T-helper 17 cell (primary cell): ENCODE measurements at regions not wholly inside any gene's neighbourhood (a gene's known extent, or its start where the extent isn't known, plus 50 kb on each side); places are given as distances from the start of the nearest gene placed in this dataset.

Experiments
- ATAC-seq: fragments of 150-1000 bp; cut with Tn5 transposase; 2 replicates; pipeline ENCODE4 v1.10.0; 2021; ENCODE audit warnings: mild to moderate bottlenecking, moderate library complexity
- DNase-seq, 3 donors: peaks; one replicate each; pipeline versions ENCODE4 v3.0.0 to v3.0.0-alpha.2; 2020 to 2021
- H3K9me3 ChIP-seq: one replicate; pipeline ENCODE4 v1.7.0; 2013; ENCODE audit warnings: low read length, mild to moderate bottlenecking; ENCODE audit not compliant: control insufficient read depth, poor library complexity, severe bottlenecking
- H3K27ac Mint-ChIP-seq: one replicate; pipeline ENCODE4 v1.8.0; 2022; ENCODE audit warnings: mild to moderate bottlenecking, moderate library complexity, mixed read lengths
- H3K27me3 Mint-ChIP-seq: one replicate; pipeline ENCODE4 v1.8.0; 2022; ENCODE audit warnings: mixed read lengths
- H3K36me3 Mint-ChIP-seq: one replicate; pipeline ENCODE4 v1.8.0; 2022; ENCODE audit warnings: low read depth, mixed read lengths
- H3K4me1 Mint-ChIP-seq: one replicate; pipeline ENCODE4 v1.8.0; 2022; ENCODE audit warnings: mild to moderate bottlenecking, mixed read lengths
- H3K4me3 Mint-ChIP-seq: one replicate; pipeline ENCODE4 v1.8.0; 2022; ENCODE audit warnings: mild to moderate bottlenecking, moderate library complexity, mixed read lengths

DNA sequence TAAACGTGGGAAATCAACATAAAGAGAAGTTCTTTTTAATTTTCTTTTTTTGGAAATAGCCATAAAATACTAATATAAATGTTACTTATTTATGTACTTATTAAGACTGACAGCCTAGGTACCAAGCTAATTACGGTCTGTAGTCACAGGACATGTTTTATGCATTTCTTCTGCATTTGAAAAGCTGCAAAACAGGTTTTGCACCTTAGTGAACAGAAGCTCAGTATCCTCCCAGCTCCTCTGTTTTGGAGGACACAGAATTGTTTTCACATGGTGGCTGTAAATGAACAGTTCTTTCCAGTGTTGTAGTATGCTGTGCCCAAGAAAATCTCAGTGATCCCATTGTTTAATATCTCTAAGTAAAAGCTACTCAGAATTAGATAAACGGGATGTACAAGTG lies 1788.0 kb upstream of the TENM3 start:
- DNase-seq: no peak
- H3K27ac Mint-ChIP-seq: no peak overlapping the region

DNA sequence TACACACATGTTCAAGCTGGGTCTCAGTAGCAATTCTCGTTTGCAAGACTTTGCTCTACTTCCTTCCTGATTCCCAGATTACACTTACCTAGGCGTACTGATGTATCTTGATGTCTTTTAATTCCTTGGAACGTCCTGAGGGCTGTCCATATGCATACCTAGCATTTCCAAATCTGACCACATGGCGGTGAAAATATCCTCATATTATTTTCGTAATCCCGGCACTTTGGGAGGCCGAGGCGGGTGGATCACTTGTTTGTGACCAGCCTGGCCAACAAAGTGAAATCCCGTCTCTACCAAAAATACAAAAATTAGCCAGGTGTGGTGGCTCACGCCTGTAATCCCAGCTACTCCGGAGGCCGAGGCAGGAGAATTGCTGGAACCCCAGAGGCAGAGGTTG lies 1786.3 kb upstream of the TENM3 start:
- no peak for ATAC-seq
- Mint-ChIP-seq H3K4me1 (no peaks in the 10 kb centered on the region), H3K27me3 (no peaks in the 10 kb centered on the region), H3K4me3 (no peak overlapping the region), H3K27ac (no peak overlapping the region), H3K36me3 (no peaks in the 10 kb centered on the region)
- DNase-seq: no peak
- H3K9me3 ChIP-seq: no peaks in the 10 kb centered on the region

More for the DNA sequence above, 1788.0 kb upstream of the TENM3 start:
- Mint-ChIP-seq H3K36me3 (no peaks in the 10 kb centered on the region), H3K4me3 (no peak overlapping the region), H3K4me1 (no peaks in the 10 kb centered on the region), H3K27me3 (no peaks in the 10 kb centered on the region)
- ATAC-seq: no peak
- no peaks in the 10 kb centered on the region for H3K9me3 ChIP-seq

DNA sequence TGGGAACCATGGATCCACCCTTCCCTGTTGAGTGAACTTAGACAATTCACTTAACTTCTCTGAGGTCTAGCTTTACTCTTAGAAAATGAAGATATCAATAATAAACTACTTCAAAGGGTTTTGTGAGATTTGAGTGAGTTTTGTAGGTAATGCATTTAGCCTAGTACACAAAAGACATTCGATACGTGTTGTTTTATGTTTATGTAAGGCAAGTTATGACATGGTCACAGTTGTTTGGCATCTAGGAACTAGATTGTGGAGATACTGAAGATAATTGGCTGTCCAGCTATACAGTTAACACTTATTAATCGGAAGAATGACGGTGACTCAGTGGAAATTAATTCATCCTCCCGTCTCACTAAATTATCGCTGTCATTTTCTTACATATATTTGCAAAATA lies 1781.1 kb upstream of the TENM3 start:
- no peak overlapping the region for H3K4me3 Mint-ChIP-seq
- no peaks in the 10 kb centered on the region for H3K4me1 Mint-ChIP-seq
- H3K27me3 Mint-ChIP-seq: no peaks in the 10 kb centered on the region
- no peak overlapping the region for H3K27ac Mint-ChIP-seq
- no peaks in the 10 kb centered on the region for H3K36me3 Mint-ChIP-seq
- no peaks in the 10 kb centered on the region for H3K9me3 ChIP-seq
- DNase-seq (no peak), ATAC-seq (no peak)

DNA sequence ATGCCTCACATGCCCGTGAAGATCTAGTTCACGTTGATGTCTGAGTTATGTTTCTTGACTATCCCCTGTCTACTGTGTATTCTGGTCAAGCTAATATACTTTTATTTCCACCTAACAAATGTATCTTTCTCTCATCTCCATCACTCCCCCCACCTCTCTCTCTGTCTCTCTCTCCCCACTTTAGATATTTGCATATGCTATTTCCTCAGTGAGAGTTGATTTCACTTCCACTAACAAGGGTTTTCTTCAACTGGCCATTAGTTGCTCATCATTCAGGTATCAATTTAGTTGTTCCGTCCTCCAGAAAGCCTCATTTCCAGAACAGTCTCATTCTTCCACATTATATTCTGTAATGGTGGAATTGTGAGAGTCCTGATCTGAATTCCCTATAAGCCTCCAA lies 1777.8 kb upstream of the TENM3 start:
- DNase-seq (no peak), ATAC-seq (no peak)
- Mint-ChIP-seq H3K36me3 (no peaks in the 10 kb centered on the region), H3K4me3 (no peak overlapping the region), H3K4me1 (no peaks in the 10 kb centered on the region), H3K27me3 (no peaks in the 10 kb centered on the region), H3K27ac (no peak overlapping the region)
- no peaks in the 10 kb centered on the region for H3K9me3 ChIP-seq

DNA sequence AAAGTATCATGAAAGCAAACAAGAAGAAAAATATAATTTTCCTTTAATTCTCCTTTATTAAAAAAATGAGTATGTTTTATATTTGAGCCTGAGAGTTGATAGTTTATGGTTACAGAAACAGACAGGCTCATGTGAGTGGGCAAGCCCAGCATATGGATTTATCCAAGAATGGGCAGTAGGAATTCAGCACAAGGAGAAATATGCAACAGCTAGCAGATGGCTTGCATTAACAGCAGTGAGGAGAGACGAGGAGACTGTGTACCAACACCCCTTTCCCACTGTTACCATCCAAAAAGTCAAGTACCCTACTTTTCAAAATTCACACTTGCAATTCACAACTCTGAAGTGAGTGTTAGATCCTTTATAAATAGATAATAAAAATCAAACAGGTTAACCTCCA lies 1760.2 kb upstream of the TENM3 start:
- no peaks in the 10 kb centered on the region for H3K9me3 ChIP-seq
- Mint-ChIP-seq H3K36me3 (no peaks in the 10 kb centered on the region), H3K4me1 (no peaks in the 10 kb centered on the region), H3K4me3 (no peak overlapping the region), H3K27ac (no peak overlapping the region), H3K27me3 (no peaks in the 10 kb centered on the region)
- DNase-seq (no peak), ATAC-seq (no peak)

DNA sequence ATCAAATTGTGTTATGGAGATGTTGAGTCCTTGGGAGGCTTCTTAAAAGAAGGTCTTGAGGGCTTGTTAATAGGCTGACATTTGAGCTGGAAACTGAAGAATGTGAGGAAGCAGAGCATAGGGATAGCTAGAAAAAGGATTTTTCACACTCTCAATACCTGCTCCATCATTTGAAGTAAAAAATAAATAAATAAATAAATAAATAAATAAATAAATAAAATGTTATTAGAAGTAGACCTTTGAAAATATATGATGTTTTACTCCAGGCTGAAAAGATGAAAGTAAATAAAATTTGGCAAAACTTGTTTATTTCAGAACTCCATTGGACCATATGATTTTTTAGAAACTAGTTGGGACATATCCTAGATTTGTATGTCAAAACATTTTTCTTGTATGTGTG lies 1757.8 kb upstream of the TENM3 start:
- no peaks in the 10 kb centered on the region for H3K36me3 Mint-ChIP-seq
- no peak for ATAC-seq
- no peaks in the 10 kb centered on the region for H3K4me1 Mint-ChIP-seq
- no peak overlapping the region for H3K27ac Mint-ChIP-seq
- DNase-seq: no peak
- H3K9me3 ChIP-seq: no peaks in the 10 kb centered on the region
- H3K4me3 Mint-ChIP-seq: no peak overlapping the region
- no peaks in the 10 kb centered on the region for H3K27me3 Mint-ChIP-seq

DNA sequence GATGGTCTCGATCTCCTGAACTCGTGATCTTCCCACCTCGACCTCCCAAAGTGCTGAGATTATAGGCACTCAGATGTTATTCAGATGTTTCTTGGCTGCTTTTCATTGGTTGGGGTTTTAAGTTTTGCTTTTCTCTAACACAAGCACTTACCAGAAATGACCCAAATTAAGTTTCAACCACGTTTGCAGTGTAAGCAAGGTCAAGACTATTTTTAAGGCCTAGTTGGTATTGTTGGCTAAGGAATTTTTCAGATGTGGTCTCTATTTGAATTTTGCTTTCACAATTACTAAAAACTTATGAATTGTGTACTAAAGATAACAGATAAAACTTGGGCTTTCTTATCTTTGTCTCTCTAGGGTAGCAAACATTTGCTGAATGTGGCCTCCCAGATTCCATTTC lies 1756.9 kb upstream of the TENM3 start:
- H3K9me3 ChIP-seq: no peaks in the 10 kb centered on the region
- DNase-seq (no peak), ATAC-seq (no peak)
- H3K4me1 Mint-ChIP-seq: no peaks in the 10 kb centered on the region
- H3K27ac Mint-ChIP-seq: no peak overlapping the region
- H3K27me3 Mint-ChIP-seq: no peaks in the 10 kb centered on the region
- no peaks in the 10 kb centered on the region for H3K36me3 Mint-ChIP-seq
- no peak overlapping the region for H3K4me3 Mint-ChIP-seq

DNA sequence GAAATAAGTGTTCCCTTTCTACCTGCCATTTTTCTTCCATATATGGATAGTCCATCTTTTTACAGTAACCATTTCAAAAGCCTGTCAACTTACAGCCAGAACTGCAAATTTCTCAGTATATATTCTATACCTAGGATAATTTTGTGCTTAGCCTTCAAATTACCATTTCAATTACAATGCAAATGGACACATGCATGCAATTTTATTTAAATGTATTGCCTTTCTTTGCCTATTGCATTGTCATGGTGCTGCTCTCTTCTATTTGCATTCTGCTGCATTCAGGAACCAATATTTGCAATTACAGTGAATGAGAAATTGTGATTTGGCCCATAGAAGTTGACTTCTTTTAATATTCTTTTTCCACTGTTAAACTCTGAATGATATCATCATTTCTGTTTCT lies 1753.4 kb upstream of the TENM3 start:
- no peak for ATAC-seq
- no peak overlapping the region for H3K27ac Mint-ChIP-seq

DNA sequence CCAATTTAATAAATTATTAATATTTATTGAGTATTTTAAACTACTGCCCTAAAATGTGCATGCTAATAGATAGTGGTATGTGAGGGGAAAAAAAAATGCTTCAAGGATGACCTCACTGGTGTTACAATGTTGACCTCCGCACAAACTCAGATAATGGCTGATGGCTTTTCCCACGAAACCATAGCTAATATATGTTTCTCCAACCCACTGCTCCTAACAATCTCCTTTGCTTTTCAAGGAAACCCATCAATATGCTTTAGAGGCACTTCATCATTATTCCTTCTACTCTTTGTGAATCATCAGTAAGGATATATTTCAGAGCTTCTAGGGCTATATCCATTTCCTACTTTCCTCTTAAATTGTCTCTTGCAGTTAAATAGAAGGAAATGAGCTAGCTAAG lies 1752.0 kb upstream of the TENM3 start:
- Mint-ChIP-seq H3K4me1 (no peaks in the 10 kb centered on the region), H3K27me3 (no peaks in the 10 kb centered on the region), H3K27ac (no peak overlapping the region), H3K4me3 (no peak overlapping the region), H3K36me3 (no peaks in the 10 kb centered on the region)
- ATAC-seq (no peak), DNase-seq (no peak)
- H3K9me3 ChIP-seq: no peaks in the 10 kb centered on the region

More for the DNA sequence above, 1753.4 kb upstream of the TENM3 start:
- Mint-ChIP-seq H3K4me1 (no peaks in the 10 kb centered on the region), H3K4me3 (no peak overlapping the region), H3K36me3 (no peaks in the 10 kb centered on the region), H3K27me3 (no peaks in the 10 kb centered on the region)
- DNase-seq: no peak
- no peaks in the 10 kb centered on the region for H3K9me3 ChIP-seq

DNA sequence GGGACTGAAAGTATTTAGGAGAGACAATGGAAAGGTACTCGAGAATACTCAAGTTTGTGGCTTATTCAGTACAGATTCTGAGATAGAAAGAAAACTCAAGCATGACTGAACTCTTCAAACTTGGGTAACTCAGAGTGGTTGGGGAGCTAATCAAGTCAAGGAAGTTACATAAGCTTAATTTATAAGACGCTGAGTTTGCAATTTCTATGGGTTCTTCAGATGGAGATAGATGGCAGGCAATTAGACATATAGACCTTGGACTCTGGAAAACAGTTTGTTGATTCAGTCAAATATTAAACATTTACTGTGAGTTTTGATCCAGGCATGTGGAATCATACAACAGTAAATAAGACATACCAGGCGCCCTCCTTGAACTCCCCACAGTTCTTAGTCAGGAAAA lies 1749.9 kb upstream of the TENM3 start:
- no peak for DNase-seq
- Mint-ChIP-seq H3K27me3 (no peaks in the 10 kb centered on the region), H3K4me1 (no peaks in the 10 kb centered on the region), H3K27ac (no peak overlapping the region), H3K36me3 (no peaks in the 10 kb centered on the region), H3K4me3 (no peak overlapping the region)
- no peak for ATAC-seq
- H3K9me3 ChIP-seq: no peaks in the 10 kb centered on the region

DNA sequence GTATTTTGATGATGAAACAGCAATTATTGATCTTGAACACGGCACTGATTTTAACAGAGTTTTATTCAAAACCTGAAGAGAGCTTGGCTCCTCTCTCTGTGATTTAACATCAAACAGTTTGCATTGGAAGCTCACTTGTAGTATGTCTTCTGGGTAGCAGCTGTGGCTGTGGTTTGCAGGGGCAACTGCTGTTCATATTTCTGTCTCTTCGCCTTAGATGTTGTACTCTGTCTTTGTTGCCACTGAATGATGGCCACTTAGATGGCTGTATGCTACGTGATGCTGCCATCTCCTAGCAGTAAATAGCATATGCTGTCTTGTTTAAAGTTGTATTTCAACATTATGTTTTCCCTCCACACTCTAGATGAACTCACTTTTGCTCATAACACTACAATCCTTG lies 1743.0 kb upstream of the TENM3 start:
- no peak overlapping the region for H3K27ac Mint-ChIP-seq
- H3K9me3 ChIP-seq: no peaks in the 10 kb centered on the region
- no peaks in the 10 kb centered on the region for H3K36me3 Mint-ChIP-seq
- H3K27me3 Mint-ChIP-seq: no peaks in the 10 kb centered on the region
- H3K4me3 Mint-ChIP-seq: no peak overlapping the region
- H3K4me1 Mint-ChIP-seq: no peaks in the 10 kb centered on the region
- no peak for DNase-seq
- ATAC-seq: no peak

DNA sequence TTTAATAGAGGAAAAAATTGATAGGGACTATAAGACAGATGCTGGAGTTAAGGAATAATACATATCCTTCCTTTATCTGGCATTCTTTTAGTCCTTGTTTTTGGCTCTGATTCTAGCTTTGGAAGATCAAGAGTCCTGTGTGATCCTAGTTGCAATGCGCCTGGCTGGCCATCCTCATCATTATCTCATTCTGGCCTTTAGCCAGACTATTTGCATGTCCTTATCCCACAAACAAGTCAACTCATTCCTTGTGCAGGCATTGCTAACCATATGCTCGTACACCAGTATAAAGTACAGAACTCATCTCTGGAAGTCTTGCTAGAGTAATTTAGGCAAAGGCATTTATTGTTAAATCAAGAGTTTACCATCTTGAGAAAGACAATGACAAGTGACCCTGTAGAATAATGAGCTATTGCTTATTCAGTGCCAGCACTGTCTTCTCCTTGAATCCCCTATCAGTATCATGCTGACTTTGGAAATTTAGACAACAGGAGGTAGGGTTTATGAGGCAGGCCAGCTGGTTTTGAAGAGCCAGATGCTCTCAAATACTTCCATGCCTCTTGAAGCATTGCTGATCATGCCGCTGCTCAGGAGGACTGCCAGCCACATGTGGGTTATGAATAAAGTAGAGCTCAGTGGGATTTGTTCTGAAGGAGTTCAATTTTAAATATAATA lies 1730.3 kb upstream of the TENM3 start:
- no peaks in the 10 kb centered on the region for H3K4me1 Mint-ChIP-seq
- no peaks in the 10 kb centered on the region for H3K36me3 Mint-ChIP-seq
- no peak overlapping the region for H3K4me3 Mint-ChIP-seq
- no peaks in the 10 kb centered on the region for H3K27me3 Mint-ChIP-seq
- peaks cover 2% of the 10 kb centered on the region for H3K9me3 ChIP-seq
- H3K27ac Mint-ChIP-seq: no peak overlapping the region
- ATAC-seq: no peak
- no peak for DNase-seq

DNA sequence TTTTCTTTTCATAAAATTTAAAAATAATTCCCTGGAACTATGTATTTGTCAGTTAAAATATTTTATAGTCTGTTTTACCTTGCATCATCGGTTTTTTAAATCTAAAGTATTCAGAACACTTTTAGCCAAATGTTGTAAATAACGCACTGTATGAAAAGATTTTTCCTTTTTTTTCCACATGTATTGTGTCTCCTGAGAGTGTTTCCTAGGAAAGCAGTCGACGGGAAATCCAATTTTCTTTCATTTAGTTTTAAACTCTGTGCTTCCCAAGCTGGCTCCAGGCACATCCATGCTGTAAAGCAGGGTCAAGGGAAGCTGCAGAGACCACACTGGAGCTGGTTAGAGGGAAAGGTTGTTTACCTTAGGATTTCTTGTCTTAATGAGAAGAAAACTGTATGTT lies 1724.3 kb upstream of the TENM3 start:
- peaks cover 2% of the 10 kb centered on the region for H3K9me3 ChIP-seq
- no peak for ATAC-seq
- no peaks in the 10 kb centered on the region for H3K4me1 Mint-ChIP-seq
- H3K27me3 Mint-ChIP-seq: no peaks in the 10 kb centered on the region
- H3K27ac Mint-ChIP-seq: no peak overlapping the region
- no peak overlapping the region for H3K4me3 Mint-ChIP-seq
- no peaks in the 10 kb centered on the region for H3K36me3 Mint-ChIP-seq
- DNase-seq: no peak

DNA sequence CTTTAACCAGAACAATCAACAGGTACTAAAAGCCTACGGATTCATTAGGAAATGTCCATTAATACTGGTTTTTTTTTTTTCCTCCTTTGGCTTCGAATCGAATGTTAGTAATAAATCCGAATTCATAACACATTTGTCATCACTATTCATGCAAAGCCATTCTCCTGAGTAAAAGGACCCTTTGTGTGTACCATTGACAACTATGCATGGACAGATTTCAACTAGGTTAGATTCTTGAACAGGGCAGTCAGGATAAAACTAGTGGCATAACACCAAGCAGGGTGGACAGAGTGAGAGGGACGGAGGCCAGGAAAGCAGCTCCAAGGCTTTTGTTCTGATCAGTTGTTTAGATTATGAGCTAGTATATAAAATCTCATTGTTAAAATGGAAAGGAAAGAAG lies 1722.0 kb upstream of the TENM3 start:
- Mint-ChIP-seq H3K27me3 (no peaks in the 10 kb centered on the region), H3K4me1 (no peaks in the 10 kb centered on the region), H3K4me3 (no peak overlapping the region), H3K27ac (no peak overlapping the region), H3K36me3 (no peaks in the 10 kb centered on the region)
- no peaks in the 10 kb centered on the region for H3K9me3 ChIP-seq
- ATAC-seq (no peak), DNase-seq (no peak)
